ENCODE measurements at regions not wholly inside any gene's neighbourhood (a gene's known extent, or its start where the extent isn't known, plus 50 kb on each side); places are given as distances from the start of the nearest gene placed in this dataset.

DNA sequence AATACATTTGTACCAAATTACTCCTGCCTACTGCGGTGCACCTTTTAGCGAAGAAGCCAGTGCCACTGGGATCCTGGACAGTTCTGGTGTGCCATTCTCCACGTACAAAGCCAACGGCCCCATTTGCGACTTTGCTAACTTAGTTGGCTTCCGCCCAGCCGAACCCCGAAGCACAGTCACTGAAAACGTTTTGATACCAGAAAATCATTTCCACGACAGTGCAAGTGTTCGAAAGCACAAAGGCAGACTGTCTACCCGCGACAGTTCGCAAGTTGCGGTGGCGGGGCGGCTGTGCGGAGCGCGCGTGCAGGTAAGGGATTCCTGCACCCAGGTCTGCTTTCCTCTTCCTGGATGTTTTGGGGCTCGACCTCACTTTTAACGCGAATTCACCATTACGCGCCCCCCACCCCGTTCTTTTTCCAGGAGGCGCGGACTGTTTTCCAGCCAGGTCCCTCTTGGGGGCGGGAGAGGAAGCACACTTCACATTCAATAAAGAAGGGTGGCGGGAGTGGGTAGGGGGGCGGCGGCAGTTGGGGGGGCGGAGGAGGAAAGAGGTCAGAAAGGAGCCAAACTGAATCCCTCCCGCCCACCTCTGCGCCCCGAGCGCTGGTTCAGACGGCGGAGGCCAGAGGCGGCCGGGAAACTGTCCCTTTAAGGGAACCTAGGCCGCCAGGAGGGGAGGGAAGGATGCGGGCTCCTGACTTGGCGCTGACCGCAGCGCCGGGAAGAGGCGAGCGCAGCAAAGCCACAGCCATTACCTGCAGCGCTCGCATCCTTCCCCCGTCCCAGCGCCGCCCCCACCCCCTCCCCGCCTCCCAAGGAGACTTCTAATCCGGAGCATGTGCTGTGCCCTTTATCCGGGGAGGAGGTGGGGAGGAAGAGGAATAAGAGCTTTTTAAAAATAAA is 107.4 kb upstream of the KCTD1 start:
- Histone ChIP-seq H3K36me3 (no peaks in the 10 kb centered on the region), H3K4me1 (peaks cover 0 to 32% (median 15%) of the 10 kb centered on the region in 4 donors), H3K9me3 (no peaks in the 10 kb centered on the region), H3K27ac (peak overlapping the region; percentile 82 to 89 (median 84)), H3K27me3 (peaks cover 47% of the 10 kb centered on the region), H3K4me3 (peak overlapping the region; percentile 44 to 91 (median 84))
- intact Hi-C loops (cut with DNase I; ENCODE audit: low total_unique reads) = loop anchor here (10.0 kb wide), 2 partner anchors 101 to 271 kb away; no protein-coding TSS in a partner anchor
- 2% methylated on average over 58 of the region's 58 CpGs; no CpG with 5 or more reads in 1 of the 2 donors for WGBS, 2 donors (ENCODE audit: low coverage in 1 of 2)
- in situ Hi-C loops (cut with MboI; ENCODE audit: low pct_ligation_motif_present in 1 of 4, low pct_unique_long_range_greater_than_20kb in 1 of 4, low sequenced_read_pairs in 3 of 4) = loop anchor here in 2 of 4 donors (10.0 to 25.0 kb wide), 2 partner anchors 251 to 268 kb away; no protein-coding TSS in a partner anchor
- TF ChIP-seq POLR2AphosphoS5 (IDR thresholded peaks at IDR 0.05) (no peak), POLR2A (IDR thresholded peaks at IDR 0.05) (peak; percentile 15), EP300 (IDR thresholded peaks at IDR 0.05; ENCODE audit: low read depth) (no peak)
- TF ChIP-seq, protein P1, sequence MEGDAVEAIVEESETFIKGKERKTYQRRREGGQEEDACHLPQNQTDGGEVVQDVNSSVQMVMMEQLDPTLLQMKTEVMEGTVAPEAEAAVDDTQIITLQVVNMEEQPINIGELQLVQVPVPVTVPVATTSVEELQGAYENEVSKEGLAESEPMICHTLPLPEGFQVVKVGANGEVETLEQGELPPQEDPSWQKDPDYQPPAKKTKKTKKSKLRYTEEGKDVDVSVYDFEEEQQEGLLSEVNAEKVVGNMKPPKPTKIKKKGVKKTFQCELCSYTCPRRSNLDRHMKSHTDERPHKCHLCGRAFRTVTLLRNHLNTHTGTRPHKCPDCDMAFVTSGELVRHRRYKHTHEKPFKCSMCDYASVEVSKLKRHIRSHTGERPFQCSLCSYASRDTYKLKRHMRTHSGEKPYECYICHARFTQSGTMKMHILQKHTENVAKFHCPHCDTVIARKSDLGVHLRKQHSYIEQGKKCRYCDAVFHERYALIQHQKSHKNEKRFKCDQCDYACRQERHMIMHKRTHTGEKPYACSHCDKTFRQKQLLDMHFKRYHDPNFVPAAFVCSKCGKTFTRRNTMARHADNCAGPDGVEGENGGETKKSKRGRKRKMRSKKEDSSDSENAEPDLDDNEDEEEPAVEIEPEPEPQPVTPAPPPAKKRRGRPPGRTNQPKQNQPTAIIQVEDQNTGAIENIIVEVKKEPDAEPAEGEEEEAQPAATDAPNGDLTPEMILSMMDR (IDR thresholded peaks at IDR 0.05) = peak; percentile 7 to 36 (median 18)
- peak; percentile 46 for DNase-seq

DNA sequence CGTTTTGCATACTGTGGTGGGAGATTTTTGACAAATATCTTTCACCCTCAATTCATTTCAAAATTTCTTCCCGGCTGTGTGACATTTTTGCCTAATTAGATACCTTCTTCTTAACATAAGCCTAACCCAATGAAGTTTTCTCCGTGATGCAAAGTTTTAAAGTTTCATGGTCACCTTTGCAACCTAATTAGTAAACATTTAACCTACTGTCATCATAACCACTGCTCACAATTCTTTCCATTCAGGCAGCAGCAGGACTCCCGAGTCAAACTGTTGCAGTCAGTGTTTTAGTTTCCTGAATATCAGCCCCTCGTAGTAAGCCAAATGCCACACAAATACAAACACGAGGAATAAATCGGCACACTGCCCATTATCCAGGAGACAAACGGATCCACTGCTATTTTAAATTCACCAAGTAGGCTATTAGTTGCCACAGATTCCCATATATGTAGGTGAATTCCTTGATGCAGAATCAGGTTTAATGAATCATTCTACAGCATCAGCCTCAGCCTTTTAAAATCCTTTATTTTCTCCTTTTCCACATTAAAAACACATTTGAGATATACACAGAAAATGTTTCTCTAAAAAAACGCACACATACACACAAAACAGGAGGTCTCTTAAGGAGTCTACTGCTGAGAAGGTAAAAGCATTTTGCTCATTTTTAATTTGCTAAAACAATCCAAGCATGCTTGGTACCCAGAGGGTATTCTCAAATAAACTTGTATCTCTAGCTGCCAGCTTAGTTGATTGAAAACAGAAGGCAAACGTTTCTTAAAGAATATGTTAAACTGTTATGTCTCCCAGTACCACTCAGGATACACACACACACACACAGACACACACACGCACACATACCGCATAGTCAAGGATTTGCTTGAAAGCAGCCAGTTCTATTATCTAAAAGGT is 106.5 kb upstream of the KCTD1 start:
- Histone ChIP-seq H3K4me1 (peaks cover 0 to 32% (median 15%) of the 10 kb centered on the region in 4 donors), H3K4me3 (peak overlapping the region in 2 of 4 donors; percentile 77 to 90), H3K27me3 (peaks cover 42% of the 10 kb centered on the region), H3K27ac (peak overlapping the region in 2 of 4 donors; percentile 82 to 84), H3K36me3 (no peaks in the 10 kb centered on the region), H3K9me3 (no peaks in the 10 kb centered on the region)
- WGBS, 2 donors (ENCODE audit: low coverage in 1 of 2) = 17 to 25% methylated on average over 5 to 12 of the region's 12 CpGs
- intact Hi-C loops (cut with DNase I; ENCODE audit: low total_unique reads) = loop anchor here (10.0 kb wide), 2 partner anchors 100 to 270 kb away; no protein-coding TSS in a partner anchor
- in situ Hi-C loops (cut with MboI; ENCODE audit: low pct_ligation_motif_present in 1 of 4, low pct_unique_long_range_greater_than_20kb in 1 of 4, low sequenced_read_pairs in 3 of 4) = loop anchor here in 2 of 4 donors (10.0 to 25.0 kb wide), 2 partner anchors 250 to 268 kb away; no protein-coding TSS in a partner anchor
- TF ChIP-seq, protein P1 (IDR thresholded peaks at IDR 0.05) = no peak
- TF ChIP-seq POLR2AphosphoS5 (IDR thresholded peaks at IDR 0.05) = no peak
- TF ChIP-seq EP300 (IDR thresholded peaks at IDR 0.05; ENCODE audit: low read depth) = no peak
- TF ChIP-seq POLR2A (IDR thresholded peaks at IDR 0.05) = no peak
- no peak for DNase-seq

DNA sequence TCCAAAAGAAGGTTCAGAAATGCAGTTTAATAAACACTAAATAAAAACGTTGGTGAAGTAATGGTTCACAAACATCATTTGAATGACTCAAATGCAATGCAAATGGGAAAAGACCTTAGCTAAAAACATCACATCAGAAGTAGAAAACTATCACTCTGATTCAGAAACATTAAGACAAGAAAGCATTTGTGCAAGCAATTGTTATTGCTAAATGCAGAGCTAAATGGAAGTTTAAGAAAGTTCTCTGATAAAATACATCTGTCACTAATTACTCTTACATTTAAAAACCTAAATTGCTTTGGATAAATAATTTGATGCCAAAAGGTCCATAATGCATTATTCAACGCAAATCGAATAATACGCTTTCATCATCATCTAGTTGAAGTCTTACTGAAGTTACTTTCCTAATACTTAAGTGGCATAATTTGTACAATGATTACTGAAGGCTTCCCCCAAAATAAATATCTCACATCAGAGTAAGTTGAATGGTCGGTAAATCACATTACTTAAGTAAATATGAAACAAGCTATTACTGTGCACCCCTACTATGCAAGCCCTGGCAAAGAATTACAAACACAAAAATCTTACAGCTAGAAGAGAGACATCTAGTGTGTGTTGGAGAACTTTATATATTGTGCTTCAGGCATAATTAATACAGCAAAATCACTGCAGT is 105.7 kb upstream of the KCTD1 start:
- no peaks in the 10 kb centered on the region for H3K9me3 ChIP-seq
- intact Hi-C loops (cut with DNase I; ENCODE audit: low total_unique reads) = loop anchor here (10.0 kb wide), 2 partner anchors 99 to 269 kb away; no protein-coding TSS in a partner anchor
- H3K4me1 ChIP-seq = peaks cover 0 to 32% (median 15%) of the 10 kb centered on the region in 4 donors
- no peak overlapping the region for H3K4me3 ChIP-seq
- no peak overlapping the region for H3K27ac ChIP-seq
- TF ChIP-seq POLR2A (IDR thresholded peaks at IDR 0.05) = no peak
- TF ChIP-seq EP300 (IDR thresholded peaks at IDR 0.05; ENCODE audit: low read depth) = no peak
- no peak for TF ChIP-seq POLR2AphosphoS5 (IDR thresholded peaks at IDR 0.05)
- TF ChIP-seq, protein P1 (IDR thresholded peaks at IDR 0.05) = no peak
- 56 to 59% methylated on average over 5 of the region's 5 CpGs for WGBS, 2 donors (ENCODE audit: low coverage in 1 of 2)
- in situ Hi-C loops (cut with MboI; ENCODE audit: low pct_ligation_motif_present in 1 of 4, low pct_unique_long_range_greater_than_20kb in 1 of 4, low sequenced_read_pairs in 3 of 4) = loop anchor here in 2 of 4 donors (10.0 to 25.0 kb wide), 2 partner anchors 249 to 267 kb away; no protein-coding TSS in a partner anchor
- DNase-seq = no peak
- no peaks in the 10 kb centered on the region for H3K36me3 ChIP-seq
- peaks cover 36% of the 10 kb centered on the region for H3K27me3 ChIP-seq
